Suprapubic skin (tissue), 4 donors: ENCODE measurements at regions not wholly inside any gene's neighbourhood (a gene's known extent, or its start where the extent isn't known, plus 50 kb on each side); places are given as distances from the start of the nearest gene placed in this dataset.

ENCODE experiments used
- CTCF ChIP-seq, 2 donors: fragments of 200-600 bp in 1 of 2; fragments of 450-650 bp in 1 of 2; sonication (generic) in 1 of 2; IDR thresholded peaks; one replicate each; pipeline ENCODE4 v1.5.1; 2016 to 2019; ENCODE audit warnings: antibody characterized with exemption in 2 of 2, mild to moderate bottlenecking in 1 of 2, moderate library complexity in 1 of 2
- EP300 ChIP-seq: sonication (generic); formaldehyde crosslinking; IDR thresholded peaks from one replicate; pipeline ENCODE4 v1.6.1; 2017; ENCODE audit warnings: antibody characterized with exemption
- POLR2A ChIP-seq, 2 donors: fragments of 450-650 bp; IDR thresholded peaks; one replicate each; pipeline ENCODE4 v1.6.1; 2017; ENCODE audit warnings: antibody characterized with exemption in 2 of 2, mild to moderate bottlenecking in 2 of 2, moderate library complexity in 2 of 2
- POLR2AphosphoS5 ChIP-seq, 3 donors: sonication (generic); formaldehyde crosslinking; IDR thresholded peaks; one replicate each; pipeline ENCODE4 v1.6.1; 2017; ENCODE audit warnings: antibody characterized with exemption in 3 of 3

GRCh38 chr1:31521761-31522555, 54.4 kb upstream of the TINAGL1 start:
- TF ChIP-seq POLR2A (IDR thresholded peaks at IDR 0.05) (no peak), CTCF (IDR thresholded peaks at IDR 0.05) (no peak), EP300 (no peak), POLR2AphosphoS5 (IDR thresholded peaks at IDR 0.05) (no peak)
